Keratinocyte (primary cell): ENCODE measurements at regions not wholly inside any gene's neighbourhood (a gene's known extent, or its start where the extent isn't known, plus 50 kb on each side); places are given as distances from the start of the nearest gene placed in this dataset.
A peak's percentile ranks its signal among the peaks of the same experiment; 100 is the strongest.

Source experiments
- DNase-seq: peaks from one replicate; pipeline ENCODE4 v3.0.0-alpha.2; 2011; ENCODE audit warnings: low read depth, missing footprints, low spot score
- FAIRE-seq: peaks from 2 replicates; lab custom pipeline; 2011; peaks lifted over from hg19 to GRCh38; lab: Jason Lieb, UNC
- H2AFZ ChIP-seq: 2 replicates; pipeline ENCODE4 v1.6.0; 2012; ENCODE audit warnings: low read length, control low read depth, inconsistent platforms; ENCODE audit not compliant: control insufficient read depth
- H3K27ac ChIP-seq: 2 replicates; pipeline ENCODE4 v1.5.1; 2011; ENCODE audit warnings: low read length; ENCODE audit not compliant: control insufficient read depth, insufficient read depth
- H3K27me3 ChIP-seq: 3 replicates; pipeline ENCODE4 v1.6.0; 2011; ENCODE audit warnings: low read length; ENCODE audit not compliant: control insufficient read depth, insufficient read depth; ENCODE audit errors: extremely low read depth
- H3K36me3 ChIP-seq, 2 experiments: 2 replicates in 1 of 2; 3 replicates in 1 of 2; pipeline ENCODE4 v1.5.1; 2011; ENCODE audit warnings: low read length in 2 of 2, mild to moderate bottlenecking in 1 of 2; ENCODE audit not compliant: control insufficient read depth in 2 of 2, insufficient read depth in 2 of 2; ENCODE audit errors: extremely low read depth in 1 of 2
- H3K4me1 ChIP-seq: 3 replicates; pipeline ENCODE4 v1.5.1; 2011; ENCODE audit warnings: low read length; ENCODE audit not compliant: control insufficient read depth, insufficient read depth; ENCODE audit errors: extremely low read depth
- H3K4me2 ChIP-seq: 3 replicates; pipeline ENCODE4 v1.6.0; 2011; ENCODE audit warnings: low read depth, low read length; ENCODE audit not compliant: control insufficient read depth, insufficient read depth; ENCODE audit errors: extremely low read depth
- H3K4me3 ChIP-seq, 3 experiments: fragments of 200-600 bp in 1 of 3; sonication (generic) in 1 of 3; 2 replicates in 2 of 3; 3 replicates in 1 of 3; pipeline ENCODE4 v1.5.1; 2011 to 2016; ENCODE audit warnings: low read length in 3 of 3, mild to moderate bottlenecking in 3 of 3, control low read depth in 2 of 3, inconsistent platforms in 1 of 3, low read depth in 1 of 3, mixed read lengths in 1 of 3, mixed run types in 1 of 3, moderate library complexity in 1 of 3; ENCODE audit not compliant: control insufficient read depth in 2 of 3, insufficient read depth in 2 of 3; ENCODE audit errors: extremely low read depth in 1 of 3
- H3K79me2 ChIP-seq: 2 replicates; pipeline ENCODE4 v1.6.0; 2012; ENCODE audit warnings: low read length; ENCODE audit not compliant: control insufficient read depth, insufficient read depth
- H3K9ac ChIP-seq: 3 replicates; pipeline ENCODE4 v1.6.0; 2011; ENCODE audit warnings: low read length; ENCODE audit not compliant: control insufficient read depth, insufficient read depth; ENCODE audit errors: extremely low read depth
- H3K9me1 ChIP-seq: 3 replicates; pipeline ENCODE4 v1.6.0; 2011; ENCODE audit warnings: low read length; ENCODE audit not compliant: control insufficient read depth, insufficient read depth; ENCODE audit errors: extremely low read depth
- H3K9me3 ChIP-seq: 2 replicates; pipeline ENCODE4 v1.5.1; 2012; ENCODE audit warnings: low read depth, low read length; ENCODE audit not compliant: control insufficient read depth
- H4K20me1 ChIP-seq: 3 replicates; pipeline ENCODE4 v1.6.0; 2011; ENCODE audit warnings: low read length; ENCODE audit not compliant: control insufficient read depth, insufficient read depth; ENCODE audit errors: extremely low read depth
- EZH2 ChIP-seq: IDR thresholded peaks from one replicate; pipeline ENCODE4 v1.6.1; 2012; ENCODE audit warnings: inconsistent platforms, mild to moderate bottlenecking, low read length, moderate library complexity
- dilution Hi-C: fragments of 300-500 bp; cut with MboI; formaldehyde crosslinking; loops from one replicate; pipeline ENCODE4 v1.7.0; 2020; ENCODE audit warnings: low sequenced_read_pairs; ENCODE audit not compliant: extremely low pct_ligation_motif_present
- TF ChIP-seq, protein P1 (sequence below), 3 experiments: IDR thresholded peaks in 1 of 3; conservative IDR thresholded peaks in 1 of 3; optimal IDR thresholded peaks in 1 of 3; 2 replicates in 2 of 3; 3 replicates in 1 of 3; pipeline versions ENCODE3 to v1.5.1; 2011; ENCODE audit warnings: low read length in 3 of 3, mild to moderate bottlenecking in 3 of 3, moderate library complexity in 2 of 3, control low read depth in 1 of 3, inconsistent platforms in 1 of 3; ENCODE audit not compliant: insufficient read depth in 2 of 3; ENCODE audit errors: extremely low read depth in 1 of 3

DNA sequence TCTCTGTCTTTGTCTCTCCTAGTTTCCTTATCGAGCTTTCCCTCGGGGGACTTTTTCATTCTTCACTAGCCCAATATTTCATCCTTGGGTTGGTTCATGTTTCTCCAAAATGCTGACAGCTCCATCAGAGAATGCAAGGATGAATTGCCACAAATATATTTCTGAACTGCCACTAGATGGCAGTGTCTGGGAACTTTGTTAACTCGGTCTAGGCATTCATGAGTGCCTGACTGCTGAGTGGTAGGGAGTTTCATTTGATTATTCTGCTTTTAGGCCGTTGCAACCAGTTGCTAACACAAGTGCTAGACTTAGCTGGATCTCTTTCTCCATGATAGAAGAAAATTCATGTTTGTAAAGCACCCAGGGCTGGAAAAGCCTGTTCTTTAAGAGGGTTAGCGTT is 73.5 kb upstream of the RAP2C start:
- Histone ChIP-seq H3K9me3 (no peaks in the 10 kb centered on the region), H3K27me3 (no peaks in the 10 kb centered on the region), H3K27ac (no peak overlapping the region), H3K79me2 (no peaks in the 10 kb centered on the region), H3K4me3 (no peak overlapping the region), H3K4me1 (no peaks in the 10 kb centered on the region), H2AFZ (no peak overlapping the region), H3K4me2 (no peak overlapping the region), H3K9ac (no peak overlapping the region), H3K9me1 (no peaks in the 10 kb centered on the region), H3K36me3 (no peaks in the 10 kb centered on the region), H4K20me1 (no peaks in the 10 kb centered on the region)
- DNase-seq (peak; percentile 15), FAIRE-seq (peak; percentile 67)
- no peak for TF ChIP-seq EZH2
- TF ChIP-seq, protein P1, sequence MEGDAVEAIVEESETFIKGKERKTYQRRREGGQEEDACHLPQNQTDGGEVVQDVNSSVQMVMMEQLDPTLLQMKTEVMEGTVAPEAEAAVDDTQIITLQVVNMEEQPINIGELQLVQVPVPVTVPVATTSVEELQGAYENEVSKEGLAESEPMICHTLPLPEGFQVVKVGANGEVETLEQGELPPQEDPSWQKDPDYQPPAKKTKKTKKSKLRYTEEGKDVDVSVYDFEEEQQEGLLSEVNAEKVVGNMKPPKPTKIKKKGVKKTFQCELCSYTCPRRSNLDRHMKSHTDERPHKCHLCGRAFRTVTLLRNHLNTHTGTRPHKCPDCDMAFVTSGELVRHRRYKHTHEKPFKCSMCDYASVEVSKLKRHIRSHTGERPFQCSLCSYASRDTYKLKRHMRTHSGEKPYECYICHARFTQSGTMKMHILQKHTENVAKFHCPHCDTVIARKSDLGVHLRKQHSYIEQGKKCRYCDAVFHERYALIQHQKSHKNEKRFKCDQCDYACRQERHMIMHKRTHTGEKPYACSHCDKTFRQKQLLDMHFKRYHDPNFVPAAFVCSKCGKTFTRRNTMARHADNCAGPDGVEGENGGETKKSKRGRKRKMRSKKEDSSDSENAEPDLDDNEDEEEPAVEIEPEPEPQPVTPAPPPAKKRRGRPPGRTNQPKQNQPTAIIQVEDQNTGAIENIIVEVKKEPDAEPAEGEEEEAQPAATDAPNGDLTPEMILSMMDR (optimal IDR thresholded peaks at IDR 0.05 in 1 of 3, IDR thresholded peaks at IDR 0.05 in 1 of 3, conservative IDR thresholded peaks at IDR 0.05 in 1 of 3; ENCODE audit: extremely low read depth in 1 of 3, insufficient read depth in 2 of 3, low read length in 3 of 3): peak; percentile 63 to 64 (median 63)
- dilution Hi-C loops: no loop called here

DNA sequence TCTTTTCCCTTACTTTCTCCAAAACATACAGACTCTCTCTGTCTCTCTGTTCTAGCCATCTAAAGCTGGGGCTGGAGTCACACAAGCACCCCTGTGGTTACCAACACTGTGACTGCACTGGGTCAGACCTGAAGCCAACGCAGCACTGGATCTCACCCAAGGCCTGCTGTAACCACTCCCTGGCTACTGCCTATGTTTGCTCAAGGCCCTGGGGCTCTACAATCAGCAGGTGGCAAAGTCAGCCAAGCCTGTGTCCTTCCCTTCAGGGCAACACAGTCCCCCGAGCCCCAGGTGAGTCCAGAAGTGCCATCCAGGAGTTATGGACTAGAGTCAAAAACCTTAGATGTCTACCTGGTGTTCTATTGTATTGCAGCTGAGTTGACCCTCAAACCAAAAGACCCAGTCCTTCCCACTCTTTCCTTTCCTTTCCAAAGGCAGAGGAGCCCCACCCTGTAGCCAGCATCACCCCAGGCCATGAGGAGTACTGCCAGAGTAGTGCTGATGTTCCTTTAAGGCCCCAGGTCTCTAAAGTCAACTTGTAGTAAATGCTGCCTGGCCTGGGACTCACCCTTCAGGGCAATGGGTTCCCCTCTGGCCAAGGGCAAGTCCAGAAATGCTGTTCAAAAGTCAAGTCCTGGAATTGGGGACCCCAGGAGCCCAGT is 58.8 kb upstream of the RAP2C start:
- Histone ChIP-seq H3K79me2 (no peaks in the 10 kb centered on the region), H3K4me3 (no peak overlapping the region), H3K9me3 (no peaks in the 10 kb centered on the region), H3K4me2 (no peak overlapping the region), H2AFZ (no peak overlapping the region), H3K4me1 (no peaks in the 10 kb centered on the region), H3K9ac (no peak overlapping the region), H3K27me3 (no peaks in the 10 kb centered on the region), H3K27ac (no peak overlapping the region), H3K9me1 (no peaks in the 10 kb centered on the region), H3K36me3 (no peaks in the 10 kb centered on the region), H4K20me1 (no peaks in the 10 kb centered on the region)
- dilution Hi-C loops: no loop called here
- no peak for TF ChIP-seq EZH2
- TF ChIP-seq, protein P1 (optimal IDR thresholded peaks at IDR 0.05 in 1 of 3, IDR thresholded peaks at IDR 0.05 in 1 of 3, conservative IDR thresholded peaks at IDR 0.05 in 1 of 3; ENCODE audit: extremely low read depth in 1 of 3, insufficient read depth in 2 of 3, low read length in 3 of 3): no peak
- DNase-seq: no peak
- no peak for FAIRE-seq
